CD1c-positive myeloid dendritic cell (primary cell): ENCODE measurements at regions not wholly inside any gene's neighbourhood (a gene's known extent, or its start where the extent isn't known, plus 50 kb on each side); places are given as distances from the start of the nearest gene placed in this dataset.
"Not testable (repeated sequence)": the region's sequence is repeated elsewhere in the genome, so short reads cannot be mapped to it uniquely, and the experiment has no call there.

Experiments
- DNase-seq: peaks from one replicate; pipeline ENCODE4 v3.0.0-alpha.2; 2016; ENCODE audit errors: extremely low spot score

DNA sequence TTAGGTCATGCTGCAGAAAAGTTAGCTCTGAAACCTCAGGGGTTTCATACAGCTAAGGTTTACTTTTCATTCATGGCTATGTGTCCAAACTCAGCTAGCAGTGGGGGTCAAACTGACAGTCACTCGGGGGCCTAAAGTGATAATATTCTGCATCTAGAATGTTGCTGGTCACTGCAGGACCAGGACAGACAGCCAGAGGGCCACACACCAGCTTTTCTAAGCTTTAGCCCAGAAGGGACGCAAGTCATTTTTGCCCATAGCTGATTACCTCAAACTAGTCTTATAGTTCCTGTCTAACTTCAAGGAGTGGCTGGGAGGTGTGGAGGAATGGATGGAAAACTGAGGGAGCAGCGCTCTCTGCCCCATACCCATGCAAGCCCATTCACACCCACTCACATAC is 163.0 kb upstream of the NLRP1 start:
- no peak for DNase-seq

DNA sequence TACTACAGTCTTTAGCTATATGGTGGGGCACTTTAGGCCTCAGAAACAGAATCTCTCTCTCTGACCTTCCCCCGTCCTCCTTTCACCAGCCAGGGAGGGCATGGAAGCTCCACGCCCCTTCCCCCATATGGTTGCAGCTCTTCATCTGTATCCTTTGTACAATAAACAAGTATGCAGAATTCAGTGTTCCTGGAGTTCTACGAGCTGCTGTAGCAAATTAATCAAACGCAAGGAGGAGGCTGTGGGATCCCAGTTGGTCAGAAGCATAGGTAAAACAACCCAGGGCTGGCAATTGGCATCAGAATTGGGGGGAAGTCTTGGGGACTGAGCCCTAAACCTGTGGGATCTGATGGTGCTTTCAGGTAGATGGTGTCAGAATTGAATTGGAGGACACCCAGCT is 163.7 kb upstream of the NLRP1 start:
- no peak for DNase-seq

DNA sequence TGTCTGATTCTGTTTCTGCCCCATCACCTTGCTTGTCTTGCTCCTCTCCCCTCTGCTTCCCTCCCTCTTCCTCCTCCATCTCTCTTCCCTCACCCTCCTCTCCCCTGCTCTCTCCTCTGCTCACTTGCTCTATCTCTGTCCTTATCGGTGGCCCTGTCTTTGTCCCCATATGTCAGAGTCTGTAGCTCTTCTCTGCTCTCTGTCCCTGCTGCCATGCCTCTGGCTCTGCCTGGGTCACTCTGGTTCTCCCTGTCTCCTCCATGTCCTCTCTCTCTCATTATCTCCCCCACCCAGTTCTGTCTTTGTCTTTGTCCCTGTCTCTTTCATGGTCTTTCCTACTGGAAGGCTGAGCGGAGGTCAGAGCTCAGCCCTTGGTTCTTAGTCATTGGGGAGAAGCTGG is 169.1 kb upstream of the NLRP1 start:
- DNase-seq = no peak

DNA sequence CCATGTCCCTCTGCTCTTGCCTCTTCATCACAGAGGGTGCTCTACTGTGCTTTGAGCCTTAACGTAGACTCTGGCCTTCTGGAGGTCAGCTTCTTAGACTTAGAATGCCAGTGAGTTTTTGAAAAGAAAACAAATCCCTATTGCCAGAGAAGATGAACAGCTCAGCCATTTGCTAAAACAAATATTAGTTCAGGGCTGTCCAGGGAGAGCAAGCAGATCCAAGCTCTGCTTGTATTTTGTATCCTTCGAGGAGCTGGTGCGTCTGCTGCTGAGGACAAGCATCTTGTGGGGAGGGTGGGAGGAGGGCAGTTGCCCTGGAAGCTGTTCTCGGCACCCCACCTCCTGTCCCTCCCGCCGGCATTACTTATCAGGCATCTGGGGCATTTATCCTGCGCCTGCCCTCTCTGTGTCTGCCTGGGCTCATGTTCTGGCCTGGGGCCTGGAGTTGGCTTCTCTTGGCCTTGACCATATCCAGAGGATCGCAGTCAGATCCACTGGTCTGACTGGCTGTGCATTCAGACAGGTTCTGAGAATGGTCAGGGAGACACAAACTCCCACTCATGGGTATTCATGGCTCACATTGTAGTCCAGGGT is 173.1 kb upstream of the NLRP1 start:
- no peak for DNase-seq

DNA sequence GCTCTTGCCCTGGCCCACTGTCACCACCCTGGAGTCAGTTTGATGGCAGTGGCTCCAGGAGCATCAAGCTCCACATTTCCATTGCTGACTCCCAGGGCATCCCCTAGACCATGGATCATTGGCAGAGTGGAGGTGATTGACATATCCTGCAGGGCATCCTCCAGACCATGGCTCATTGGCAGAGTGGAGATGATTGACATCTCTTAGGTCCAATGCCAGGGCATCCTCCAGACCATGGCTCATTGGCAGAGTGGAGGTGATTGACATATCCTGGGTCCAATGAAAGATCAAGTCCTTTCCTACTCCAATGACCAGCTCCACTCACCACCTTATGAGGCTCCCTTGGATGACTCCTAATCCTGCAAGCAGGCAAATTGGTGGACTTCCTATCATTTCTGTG is 174.3 kb upstream of the NLRP1 start:
- DNase-seq = no peak

DNA sequence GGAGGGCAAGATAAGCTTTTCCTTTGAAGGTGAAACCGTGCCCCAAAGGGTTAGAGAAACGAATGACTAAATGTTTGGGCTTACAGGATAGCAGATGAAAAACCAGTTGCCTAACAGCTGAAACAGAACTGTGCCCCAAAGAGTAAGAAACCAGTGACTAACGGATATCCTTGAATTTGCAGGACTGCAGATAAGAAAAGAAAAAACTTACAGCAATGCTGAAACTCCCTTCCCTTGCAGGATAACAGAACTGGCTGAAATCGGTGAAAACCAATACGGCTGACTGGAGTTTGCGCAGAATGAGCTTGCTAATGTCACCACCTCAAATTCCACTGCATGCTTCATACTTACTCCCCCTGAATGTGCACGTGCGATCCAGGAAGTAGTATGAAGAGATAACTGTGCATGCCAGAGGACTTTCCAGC is 175.2 kb upstream of the NLRP1 start:
- DNase-seq = no peak

DNA sequence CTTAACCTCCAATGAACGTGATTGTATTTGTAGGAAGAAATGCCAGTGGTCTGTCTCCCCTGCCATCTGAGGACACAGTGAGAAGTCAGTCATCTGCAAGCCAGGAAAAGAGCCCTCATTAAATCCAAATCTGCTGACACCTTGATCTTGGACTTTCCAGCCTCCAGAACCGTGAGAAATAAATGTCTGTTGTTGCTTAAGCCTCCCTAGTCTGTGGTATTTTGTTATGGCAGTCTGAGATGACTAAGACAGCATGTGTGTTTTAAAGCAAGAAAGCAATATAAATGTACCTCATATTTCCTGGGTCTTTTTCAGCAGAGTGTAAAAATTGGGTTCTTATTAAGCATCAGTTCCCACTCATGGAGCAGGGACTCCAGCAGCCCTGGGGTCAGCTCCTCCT is 177.9 kb upstream of the NLRP1 start:
- DNase-seq = no peak

DNA sequence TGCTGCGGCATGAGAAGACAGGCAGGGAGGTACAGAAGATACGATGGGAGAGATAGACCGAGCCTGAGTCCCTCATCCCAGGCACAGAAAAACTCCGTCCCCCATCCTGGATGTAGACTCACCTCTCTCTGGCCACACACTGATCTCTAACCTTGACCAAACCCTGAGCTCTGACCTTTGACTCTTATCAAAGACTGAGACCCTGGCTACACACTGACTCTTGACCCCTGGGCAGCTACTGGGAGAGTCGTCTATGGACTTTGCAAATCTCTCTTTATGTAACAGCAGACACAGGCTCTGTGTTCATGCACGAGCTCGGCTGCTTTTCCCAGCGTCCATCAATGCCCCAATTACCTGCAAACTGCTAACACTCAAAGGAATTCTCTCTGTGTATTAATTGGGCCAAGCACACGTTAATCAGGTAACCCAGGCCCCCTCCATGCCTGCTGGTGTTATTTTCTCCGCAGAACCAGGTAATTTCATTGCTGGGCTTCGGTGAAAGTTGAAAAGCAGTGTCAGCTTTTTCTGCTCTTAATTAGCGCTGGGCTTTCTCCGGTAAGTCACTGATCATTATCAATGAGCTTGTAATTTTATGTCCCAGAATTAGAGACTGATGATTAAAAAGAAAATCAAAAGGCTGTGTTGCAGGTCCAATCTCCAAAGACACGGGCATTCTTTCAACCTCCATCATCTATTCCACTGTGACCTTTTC is 179.4 kb upstream of the NLRP1 start:
- DNase-seq = no peak

DNA sequence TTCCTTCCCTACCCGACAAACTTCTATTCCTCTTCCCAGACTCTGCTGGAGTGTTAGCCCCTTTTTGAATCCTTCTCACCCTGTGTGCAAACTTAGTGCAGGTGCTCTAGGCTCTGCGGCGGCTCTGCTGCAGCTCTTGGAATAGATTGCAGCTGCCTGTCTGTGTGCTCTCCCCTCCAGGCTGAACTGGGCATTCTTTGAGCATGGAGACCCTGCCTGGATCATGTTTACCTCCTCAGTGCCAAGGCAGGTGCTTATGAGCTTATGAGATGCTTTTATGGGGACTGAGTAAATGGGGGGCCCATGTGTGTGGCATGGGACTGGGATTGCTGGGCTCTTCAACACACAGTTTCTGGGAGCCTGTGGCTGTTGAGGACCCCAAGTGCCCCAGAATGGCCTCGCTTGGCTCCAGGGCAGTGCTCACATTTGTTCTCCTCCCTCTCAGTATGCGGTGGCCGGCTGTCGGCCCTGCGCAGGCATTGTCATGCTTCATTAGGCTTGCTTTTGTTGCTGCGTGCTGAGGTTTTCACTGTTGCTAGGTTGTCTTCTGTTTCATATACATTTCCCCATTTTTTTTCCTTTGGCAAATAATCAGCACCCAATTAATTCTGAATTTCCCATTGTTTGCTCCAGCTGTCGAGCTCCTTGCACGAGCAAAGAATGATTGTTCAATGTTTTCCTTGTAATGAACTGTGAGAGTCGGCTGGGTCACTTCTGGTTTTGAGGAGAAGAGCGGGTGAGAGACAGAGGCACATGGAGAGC is 185.5 kb upstream of the NLRP1 start:
- DNase-seq = no peak

DNA sequence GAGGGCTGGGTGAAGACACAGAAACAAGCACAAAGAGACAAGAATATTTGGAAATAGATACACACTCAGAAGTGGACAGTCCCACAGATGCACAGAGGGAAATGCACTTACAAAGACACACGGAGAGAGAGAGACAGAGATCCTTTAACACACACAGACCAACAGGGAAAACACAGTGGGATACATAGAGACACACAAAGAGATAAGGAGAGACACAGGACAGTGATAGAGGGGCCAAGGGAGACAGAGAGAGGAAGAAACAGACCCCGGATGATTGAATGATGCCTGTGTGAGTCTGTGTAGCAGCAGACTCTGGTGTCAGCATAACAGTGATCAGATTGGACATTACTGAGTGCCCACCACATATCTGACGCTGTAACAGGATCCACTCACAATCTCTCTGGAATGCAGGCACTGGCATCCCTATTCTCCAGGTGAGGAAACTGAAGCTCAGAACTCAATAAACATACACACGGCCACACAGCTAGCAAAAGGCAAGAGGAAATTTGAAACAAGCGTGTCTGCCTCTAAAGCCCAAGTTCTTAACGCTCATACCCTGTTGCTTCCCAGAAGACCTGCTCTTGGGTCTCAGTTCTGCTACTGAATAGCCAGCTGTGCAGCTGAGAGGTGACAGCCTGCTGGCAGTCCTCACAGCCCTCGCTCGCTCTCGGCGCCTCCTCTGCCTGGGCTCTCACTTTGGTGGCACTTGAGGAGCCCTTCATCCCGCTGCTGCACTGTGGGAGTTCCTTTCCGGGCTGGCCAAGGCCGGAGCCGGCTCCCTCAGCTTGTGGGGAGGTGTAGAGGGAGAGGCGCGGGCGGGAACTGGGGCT is 186.3 kb upstream of the NLRP1 start:
- DNase-seq = no peak

DNA sequence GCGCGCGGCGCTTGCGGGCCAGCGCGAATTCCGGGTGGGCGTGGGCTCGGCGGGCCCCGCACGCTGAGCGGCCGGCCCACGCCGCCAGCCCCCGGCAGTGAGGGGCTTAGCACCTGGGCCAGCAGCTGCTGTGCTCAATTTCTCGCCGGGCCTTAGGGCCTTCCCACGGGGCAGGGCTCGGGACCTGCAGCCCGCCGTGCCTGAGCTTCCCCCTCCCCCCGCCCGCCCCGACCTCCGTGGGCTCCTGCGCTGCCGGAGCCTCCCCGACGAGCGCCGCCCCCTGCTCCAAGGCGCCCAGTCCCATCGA is 186.9 kb upstream of the NLRP1 start:
- DNase-seq = not testable (repeated sequence)

DNA sequence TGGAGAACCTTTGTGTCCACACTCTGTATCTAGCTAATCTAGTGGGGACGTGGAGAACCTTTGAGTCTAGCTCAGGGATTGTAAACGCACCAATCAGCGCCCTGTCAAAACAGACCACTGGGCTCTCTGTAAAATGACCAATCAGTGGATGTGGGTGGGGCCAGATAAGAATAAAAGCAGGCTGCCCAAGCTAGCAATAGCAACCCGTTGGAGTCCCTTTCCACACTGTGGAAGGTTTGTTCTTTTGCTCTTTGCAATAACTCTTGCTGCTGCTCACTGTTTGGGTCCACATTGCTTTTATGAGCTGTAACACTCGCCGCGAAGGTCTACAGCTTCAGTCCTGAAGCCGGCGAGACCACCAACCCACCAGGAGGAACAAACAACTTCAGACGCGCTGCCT is 187.7 kb upstream of the NLRP1 start:
- DNase-seq = not testable (repeated sequence)

DNA sequence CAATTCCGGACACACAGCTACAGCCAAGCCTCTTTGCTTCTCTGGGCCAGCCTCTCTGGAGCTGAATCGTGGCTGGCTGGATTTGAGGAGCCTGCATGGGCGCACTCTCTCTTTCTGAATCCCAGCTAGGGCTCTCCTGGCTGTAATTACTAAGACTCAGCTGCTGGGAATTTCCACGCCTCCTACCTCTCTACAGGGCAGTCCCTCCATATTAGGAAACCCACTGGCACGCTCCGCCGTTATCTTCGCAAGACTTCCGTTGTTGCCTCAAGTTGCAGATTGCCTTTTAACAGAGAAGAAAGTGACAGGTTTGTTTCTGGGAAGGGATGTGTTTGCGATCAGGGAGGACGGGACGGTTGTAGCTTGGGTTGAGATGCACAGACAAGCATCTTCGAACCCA is 188.4 kb upstream of the NLRP1 start:
- DNase-seq = no peak

DNA sequence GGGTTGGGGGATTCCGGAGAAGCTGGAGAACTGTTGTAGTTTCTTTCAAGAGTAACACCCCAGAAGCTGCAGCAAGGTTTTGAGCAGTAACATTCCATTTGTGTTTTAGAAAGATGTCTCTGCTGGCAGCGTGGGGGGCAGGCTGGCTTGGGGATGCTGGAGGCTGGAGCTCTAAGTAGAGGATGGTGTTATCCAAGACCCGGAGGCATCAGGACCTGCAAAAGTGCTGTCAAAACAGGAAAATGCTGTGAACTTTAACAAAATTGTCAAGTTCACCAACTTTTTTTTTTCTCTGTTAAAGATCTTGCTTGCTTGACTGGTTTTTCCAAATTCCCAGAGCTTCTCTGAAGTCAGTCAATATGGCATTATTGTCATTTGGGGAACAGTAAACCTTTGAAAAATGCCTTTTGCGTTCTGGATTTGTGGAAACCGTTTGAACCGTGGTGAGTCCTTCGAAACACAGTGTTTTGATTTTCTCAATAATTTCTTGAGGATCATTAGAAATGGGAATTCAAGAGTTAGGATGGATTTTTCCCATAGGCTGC is 189.6 kb upstream of the NLRP1 start:
- no peak for DNase-seq

DNA sequence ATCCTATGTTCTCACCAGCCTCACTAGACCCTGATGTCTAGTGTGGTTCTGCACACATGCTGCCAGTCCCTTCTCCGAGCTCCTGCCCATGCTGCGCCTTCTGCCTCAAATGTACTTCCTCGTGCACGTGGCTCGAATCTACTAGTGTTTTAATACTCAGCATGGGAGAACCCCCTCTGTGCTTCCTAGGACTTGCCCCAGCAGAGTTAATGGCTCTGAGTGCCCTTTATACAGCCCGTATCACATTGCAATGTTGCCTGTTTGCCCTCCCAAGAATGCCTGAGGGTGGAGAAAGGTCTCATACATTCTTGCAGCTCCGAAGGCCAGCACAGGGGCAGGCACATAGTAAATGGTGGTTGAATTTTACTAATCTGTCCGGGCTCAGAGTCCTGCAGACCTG is 190.8 kb upstream of the NLRP1 start:
- no peak for DNase-seq

DNA sequence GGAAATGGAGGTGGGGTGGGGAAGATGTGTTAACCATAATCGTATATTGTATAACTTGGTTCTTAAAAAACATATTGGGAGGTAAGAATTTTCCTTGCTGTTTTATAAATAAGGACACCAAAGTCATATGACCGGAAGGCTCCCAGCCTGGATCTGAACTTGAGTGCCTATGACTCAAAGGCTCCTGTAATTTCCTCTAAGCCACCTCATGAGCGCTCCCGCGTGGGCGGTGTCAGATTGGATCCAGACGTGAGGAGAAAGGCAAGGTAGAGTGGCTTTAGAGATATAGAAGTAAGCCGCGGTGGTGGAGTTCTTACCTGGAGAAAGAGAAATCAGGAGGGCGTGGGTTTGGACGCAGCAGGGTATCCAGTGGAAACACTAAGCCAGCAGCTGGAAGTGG is 196.2 kb upstream of the NLRP1 start:
- no peak for DNase-seq

DNA sequence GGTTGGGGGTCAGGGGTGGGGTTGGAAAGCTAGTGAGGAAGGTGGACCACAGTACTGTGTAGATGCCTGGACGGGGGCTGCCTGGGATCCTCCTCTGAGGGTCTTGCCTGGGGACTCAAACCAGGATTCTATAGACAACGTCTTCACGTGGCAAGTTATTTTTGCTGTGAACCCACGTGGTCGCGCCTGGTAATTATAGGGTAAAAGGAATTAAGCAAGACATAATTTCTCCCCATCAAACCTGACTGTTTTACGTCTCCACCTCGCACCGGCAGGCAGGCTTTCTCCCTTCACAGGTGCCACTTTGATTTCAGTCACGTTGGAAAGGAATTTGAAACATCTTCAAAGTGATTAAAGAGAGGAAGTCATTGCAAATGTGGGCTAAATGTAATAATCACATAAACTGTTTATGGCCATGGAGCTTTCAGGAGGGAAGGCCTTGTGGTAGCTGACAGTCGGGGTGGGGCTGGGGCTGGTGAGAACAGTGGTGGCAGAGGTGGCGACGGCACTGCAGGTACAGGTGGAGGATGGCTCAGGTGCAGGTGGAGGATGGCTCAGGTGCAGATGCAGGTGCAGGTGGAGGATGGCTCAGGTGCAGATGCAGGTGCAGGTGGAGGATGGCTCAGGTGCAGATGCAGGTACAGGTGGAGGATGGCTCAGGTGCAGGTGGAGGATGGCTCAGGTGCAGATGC is 197.1 kb upstream of the NLRP1 start:
- no peak for DNase-seq

DNA sequence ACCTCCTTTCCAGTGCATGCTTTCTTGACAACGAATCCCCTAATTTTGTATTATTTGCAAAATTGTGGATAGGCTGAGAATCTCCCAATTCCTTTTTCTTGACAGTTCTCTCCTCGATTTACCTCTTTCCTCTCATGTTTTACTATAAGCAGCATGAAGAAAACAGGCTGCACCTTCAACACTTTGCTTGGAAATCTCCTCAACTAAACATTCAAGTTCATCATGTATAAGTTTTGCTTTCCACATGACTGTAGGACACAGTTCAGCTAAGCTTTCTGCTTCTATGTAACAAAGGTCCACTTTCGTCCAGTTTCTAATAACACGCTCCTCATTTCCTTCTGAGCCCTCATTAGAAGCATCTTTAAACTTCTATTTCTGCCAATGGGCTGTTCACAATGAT is 199.0 kb upstream of the NLRP1 start:
- DNase-seq = no peak

DNA sequence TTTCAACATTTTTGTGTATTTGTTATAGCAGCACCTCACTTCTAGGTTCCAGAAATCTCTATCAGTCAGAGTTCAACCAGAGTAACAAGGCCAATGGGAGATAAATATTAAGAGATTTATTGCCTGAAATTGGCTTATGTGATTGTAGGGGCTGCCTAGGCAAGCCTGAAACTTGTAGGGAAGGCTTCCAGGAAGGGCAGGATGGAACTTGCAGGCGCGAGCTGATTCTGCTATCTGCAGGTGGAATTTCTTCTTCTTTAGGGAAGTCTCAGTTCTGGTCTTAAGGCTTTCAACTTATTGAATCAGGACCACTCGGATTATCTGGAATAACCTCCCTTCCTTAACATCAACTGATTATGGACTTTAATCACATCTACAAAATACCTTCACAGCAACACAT is 199.5 kb upstream of the NLRP1 start:
- no peak for DNase-seq

DNA sequence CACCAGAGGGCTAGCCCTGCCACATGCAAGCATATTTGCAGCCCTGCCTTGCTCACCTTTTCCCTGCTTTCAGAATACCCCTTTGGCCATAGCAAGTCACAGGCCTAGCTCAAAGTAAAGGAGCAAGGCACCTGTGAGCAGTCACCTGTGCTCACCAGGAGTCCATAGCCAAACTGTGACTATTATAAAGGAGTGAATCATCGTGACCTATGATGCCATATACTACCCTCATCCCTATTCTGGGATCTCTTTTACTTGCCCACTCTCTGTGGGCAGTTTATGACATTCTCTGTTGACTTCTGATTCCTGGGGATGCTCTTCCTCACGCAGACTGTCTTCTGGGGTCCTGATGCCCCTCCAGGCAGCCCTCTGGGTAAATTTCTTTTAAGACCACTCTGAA is 200.5 kb upstream of the NLRP1 start:
- no peak for DNase-seq

DNA sequence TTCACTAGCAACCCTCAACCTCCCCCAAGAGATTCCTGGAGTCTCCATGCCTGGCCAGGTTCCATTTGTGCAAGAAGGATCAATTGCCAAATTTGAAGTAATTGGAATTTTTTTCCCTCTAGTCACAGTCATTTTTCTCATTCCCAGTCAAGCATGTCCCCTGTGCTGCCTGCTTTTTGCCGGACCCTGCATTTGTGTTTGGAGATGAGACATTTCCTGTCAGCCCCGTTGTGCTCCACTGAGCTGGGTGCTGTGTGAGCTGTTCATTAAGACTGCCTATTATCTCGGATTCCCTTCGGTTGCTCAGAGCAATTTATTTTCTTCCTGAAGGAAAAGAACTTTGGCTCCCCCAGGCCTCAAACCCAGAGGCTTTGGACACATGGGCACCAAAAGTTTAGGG is 201.0 kb upstream of the NLRP1 start:
- DNase-seq = no peak
